Lower leg skin (tissue), 3 donors: ENCODE measurements at regions not wholly inside any gene's neighbourhood (a gene's known extent, or its start where the extent isn't known, plus 50 kb on each side); places are given as distances from the start of the nearest gene placed in this dataset.

Experiments
- CTCF ChIP-seq, 3 donors: fragments of 450-650 bp; IDR thresholded peaks; one replicate each; pipeline ENCODE4 v1.5.1; 2016; ENCODE audit warnings: antibody characterized with exemption in 3 of 3, mild to moderate bottlenecking in 3 of 3, moderate library complexity in 2 of 3
- POLR2A ChIP-seq, 2 donors: fragments of 450-650 bp; IDR thresholded peaks; one replicate each; pipeline ENCODE4 v1.6.1; 2016 to 2017; ENCODE audit warnings: antibody characterized with exemption in 2 of 2, mild to moderate bottlenecking in 1 of 2, moderate library complexity in 1 of 2

- no peak for TF ChIP-seq CTCF (IDR thresholded peaks at IDR 0.05)
- TF ChIP-seq POLR2A (IDR thresholded peaks at IDR 0.05): no peak
These were observed 153.2 kb upstream of the ADO start for GRCh38 chr10:62651341-62651740.
